ENCODE measurements at regions not wholly inside any gene's neighbourhood (a gene's known extent, or its start where the extent isn't known, plus 50 kb on each side); places are given as distances from the start of the nearest gene placed in this dataset.
A peak's percentile ranks its signal among the peaks of the same experiment; 100 is the strongest.
"Not testable (repeated sequence)": the region's sequence is repeated elsewhere in the genome, so short reads cannot be mapped to it uniquely, and the experiment has no call there.

DNA sequence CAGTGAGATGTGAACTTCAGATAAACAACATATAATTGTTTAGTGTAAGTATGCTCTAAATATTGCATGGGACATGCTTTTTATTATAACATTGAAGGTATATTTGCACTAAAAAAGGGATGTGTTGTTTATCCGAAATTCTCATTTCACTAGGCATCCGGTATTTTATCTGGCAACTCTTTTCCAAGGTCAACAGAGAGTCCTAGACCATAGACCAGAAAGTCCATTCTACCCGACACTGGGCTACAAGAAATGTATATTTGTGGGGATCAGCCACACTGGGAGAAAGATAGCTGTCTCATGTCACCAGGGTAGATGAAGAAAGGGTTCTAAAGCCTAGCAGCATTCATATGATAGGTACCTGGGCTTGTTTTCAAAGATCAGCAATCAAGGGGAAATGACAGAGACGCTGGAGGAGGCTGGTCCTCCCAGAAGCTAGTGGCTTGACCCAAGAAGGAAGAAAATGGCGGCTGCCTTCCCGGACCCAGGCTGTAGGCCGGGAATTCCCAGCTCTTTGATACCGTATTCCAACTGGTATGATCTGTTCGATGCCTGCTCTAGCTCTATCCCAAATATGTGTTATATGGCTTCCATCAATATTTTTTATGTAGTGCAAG lies 161.1 kb upstream of the IRF2BP2 start:
- no peak for DNase-seq (ENCODE audit: extremely low read depth in 1 of 2, low read depth in 1 of 2)

DNA sequence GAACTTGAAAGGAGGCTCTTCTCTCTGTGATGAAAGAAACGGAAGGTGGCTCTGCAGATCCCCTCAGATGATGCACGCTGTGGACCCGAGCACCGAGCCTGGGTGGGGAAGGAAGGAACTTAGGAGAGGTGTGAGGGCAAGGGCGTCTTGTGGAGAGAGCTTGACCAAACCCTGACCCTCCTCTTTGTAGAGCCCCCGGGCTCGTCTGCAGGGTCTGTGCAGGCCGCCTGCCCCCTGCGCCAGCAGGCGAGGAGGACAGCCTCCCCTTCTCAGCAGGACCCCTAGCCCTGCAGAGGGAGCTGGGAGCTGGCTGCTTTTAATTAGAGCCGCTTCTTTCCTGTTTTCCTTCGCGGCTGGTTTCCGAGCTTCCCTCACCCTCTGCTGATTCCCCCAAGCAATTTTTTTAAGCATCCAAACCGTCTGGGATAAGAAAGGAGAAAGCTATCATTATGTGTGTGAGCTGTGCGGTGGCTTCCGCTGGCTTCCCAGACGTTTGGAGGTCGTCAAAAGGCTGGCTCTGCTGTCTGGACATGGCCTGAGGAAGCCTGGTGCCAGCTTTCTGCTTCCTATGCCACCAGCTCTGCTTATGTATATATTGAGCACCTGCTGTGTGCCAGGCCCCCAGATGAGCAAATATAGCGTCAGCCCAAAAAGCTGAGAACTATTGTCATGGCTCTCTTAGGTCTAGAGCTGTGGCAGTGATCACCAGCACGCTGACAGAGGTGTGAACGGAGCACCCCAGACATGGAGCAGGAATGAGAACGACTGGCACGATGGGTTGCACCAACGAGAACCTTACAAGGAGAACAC lies 160.2 kb upstream of the IRF2BP2 start:
- DNase-seq (ENCODE audit: extremely low read depth in 1 of 2, low read depth in 1 of 2), result no peak

DNA sequence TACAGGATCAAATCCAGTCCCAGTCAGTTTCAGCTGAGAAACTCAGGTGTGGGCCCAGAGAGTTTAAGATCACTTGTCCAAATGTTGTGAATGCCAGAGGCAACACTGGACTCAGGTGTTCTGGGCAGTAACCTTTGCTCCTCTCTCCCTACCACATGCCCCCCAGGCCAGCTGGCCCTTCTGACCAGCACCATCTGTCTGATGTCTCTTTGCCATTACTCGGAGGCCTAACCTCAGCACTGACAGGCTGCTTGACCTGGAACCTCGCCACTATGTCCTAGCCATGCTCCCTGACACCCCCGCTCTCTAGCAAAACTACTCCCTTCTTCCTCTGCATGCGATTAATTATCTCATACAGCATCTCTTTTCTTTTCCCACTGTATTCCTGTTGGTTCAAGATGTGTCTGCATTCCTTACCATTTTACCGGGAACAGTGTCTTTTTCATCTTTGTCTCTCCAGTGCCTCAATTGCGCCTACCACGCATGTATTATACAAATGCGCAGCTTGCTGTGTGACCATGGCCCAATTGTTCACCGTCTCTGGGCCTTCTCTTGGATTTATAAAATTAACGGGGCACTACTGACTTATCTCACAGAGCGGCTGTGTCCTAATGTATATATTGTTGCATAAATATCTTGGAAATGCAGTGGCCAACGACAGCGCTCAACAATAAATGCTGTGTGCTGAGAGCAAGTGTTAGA lies 159.5 kb upstream of the IRF2BP2 start:
- DNase-seq (ENCODE audit: extremely low read depth in 1 of 2, low read depth in 1 of 2), result no peak

- peak; percentile 49 to 71 for DNase-seq (ENCODE audit: extremely low read depth in 1 of 2, low read depth in 1 of 2)
These were observed 158.7 kb upstream of the IRF2BP2 start for GRCh38 chr1:234768569-234769283.

DNA sequence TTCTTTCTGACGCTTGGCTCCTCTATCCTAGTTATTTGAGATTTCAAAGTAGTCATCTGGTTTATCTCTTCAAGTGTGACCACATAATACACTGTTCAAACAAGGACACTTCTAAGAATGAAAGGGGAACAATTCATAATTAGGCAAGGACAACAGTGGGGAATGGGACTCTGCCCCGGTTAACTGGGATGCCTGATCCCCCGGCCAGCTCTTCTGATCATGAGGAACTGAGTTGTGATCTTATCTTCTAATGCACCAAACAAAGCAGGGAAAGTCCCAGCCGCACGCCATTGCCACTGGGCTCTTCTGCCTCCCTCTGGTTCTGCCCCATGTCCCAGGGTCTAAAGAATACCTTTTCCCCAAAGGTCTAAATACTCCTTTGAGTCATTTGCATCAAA lies 158.2 kb upstream of the IRF2BP2 start:
- no peak for DNase-seq (ENCODE audit: extremely low read depth in 1 of 2, low read depth in 1 of 2)

GRCh38 chr1:234765672-234766071 lies 155.7 kb upstream of the IRF2BP2 start:
- DNase-seq (ENCODE audit: extremely low read depth in 1 of 2, low read depth in 1 of 2), result no peak

DNA sequence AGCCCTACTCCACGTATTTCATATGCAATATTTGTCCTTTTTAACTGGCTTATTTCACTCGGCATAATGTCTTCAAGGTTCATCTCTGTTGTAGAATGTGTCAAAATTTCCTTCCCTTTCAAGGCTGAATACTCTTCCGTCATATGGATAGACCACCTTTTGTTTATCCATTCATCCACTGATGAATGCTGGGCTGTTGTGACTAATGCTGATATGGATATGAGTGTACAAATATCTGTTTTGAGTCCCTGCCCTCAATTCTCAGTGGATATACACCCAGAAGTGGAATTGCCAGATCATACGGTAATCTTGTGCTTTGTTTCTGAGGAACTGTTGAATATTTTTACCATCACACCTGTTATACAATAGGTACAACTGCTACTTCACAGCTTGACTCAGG lies 155.2 kb upstream of the IRF2BP2 start:
- DNase-seq (ENCODE audit: extremely low read depth in 1 of 2, low read depth in 1 of 2), result no peak

GRCh38 chr1:234763910-234764309 lies 153.9 kb upstream of the IRF2BP2 start:
- DNase-seq (ENCODE audit: extremely low read depth in 1 of 2, low read depth in 1 of 2), result no peak

- DNase-seq (ENCODE audit: extremely low read depth in 1 of 2, low read depth in 1 of 2), result no peak
These were observed 153.4 kb upstream of the IRF2BP2 start for GRCh38 chr1:234763367-234763766.

DNA sequence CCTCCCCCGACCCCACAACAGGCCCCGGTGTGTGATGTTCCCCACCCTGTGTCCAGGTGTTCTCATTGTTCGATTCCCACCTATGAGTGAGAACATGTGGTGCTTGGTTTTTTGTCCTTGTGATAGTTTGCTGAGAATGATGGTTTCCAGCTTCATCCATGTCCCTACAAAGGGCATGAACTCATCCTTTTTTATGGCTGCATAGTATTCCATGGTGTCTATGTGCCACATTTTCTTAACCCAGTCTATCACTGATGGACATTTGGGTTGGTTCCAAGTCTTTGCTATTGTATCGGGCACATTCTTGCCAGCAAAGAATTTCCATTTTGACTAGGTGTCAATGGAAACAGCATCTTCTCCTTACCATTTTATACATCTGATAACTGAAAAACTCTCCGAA lies 152.1 kb upstream of the IRF2BP2 start:
- not testable (repeated sequence) for DNase-seq (ENCODE audit: extremely low read depth in 1 of 2, low read depth in 1 of 2)

DNA sequence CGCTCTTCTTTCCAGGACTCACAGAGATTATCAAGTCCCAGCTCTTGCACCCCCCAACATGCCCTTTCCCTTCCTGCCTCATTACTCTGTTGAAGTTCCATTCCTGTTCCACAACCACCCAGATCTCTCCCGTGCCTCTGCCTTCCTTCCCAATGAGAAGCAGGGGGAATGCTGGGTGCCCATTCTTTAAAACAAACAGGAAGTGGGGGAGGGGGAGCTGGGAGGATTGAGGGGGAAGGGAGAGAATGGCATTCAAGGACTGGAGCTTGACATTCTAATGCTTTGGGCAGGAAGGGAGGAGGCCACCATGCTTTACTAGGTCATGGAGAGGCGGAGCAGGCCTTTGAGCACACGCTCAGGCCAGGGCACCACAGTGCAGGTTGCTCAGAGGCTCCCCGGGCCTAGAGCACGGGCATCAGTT lies 150.3 kb upstream of the IRF2BP2 start:
- DNase-seq (ENCODE audit: extremely low read depth in 1 of 2, low read depth in 1 of 2), result no peak

GRCh38 chr1:234759888-234760287 lies 149.9 kb upstream of the IRF2BP2 start:
- no peak for DNase-seq (ENCODE audit: extremely low read depth in 1 of 2, low read depth in 1 of 2)

GRCh38 chr1:234758851-234759250 lies 148.9 kb upstream of the IRF2BP2 start:
- no peak for DNase-seq (ENCODE audit: extremely low read depth in 1 of 2, low read depth in 1 of 2)

- no peak for DNase-seq (ENCODE audit: extremely low read depth in 1 of 2, low read depth in 1 of 2)
These were observed 146.9 kb upstream of the IRF2BP2 start for GRCh38 chr1:234756857-234757256.

DNA sequence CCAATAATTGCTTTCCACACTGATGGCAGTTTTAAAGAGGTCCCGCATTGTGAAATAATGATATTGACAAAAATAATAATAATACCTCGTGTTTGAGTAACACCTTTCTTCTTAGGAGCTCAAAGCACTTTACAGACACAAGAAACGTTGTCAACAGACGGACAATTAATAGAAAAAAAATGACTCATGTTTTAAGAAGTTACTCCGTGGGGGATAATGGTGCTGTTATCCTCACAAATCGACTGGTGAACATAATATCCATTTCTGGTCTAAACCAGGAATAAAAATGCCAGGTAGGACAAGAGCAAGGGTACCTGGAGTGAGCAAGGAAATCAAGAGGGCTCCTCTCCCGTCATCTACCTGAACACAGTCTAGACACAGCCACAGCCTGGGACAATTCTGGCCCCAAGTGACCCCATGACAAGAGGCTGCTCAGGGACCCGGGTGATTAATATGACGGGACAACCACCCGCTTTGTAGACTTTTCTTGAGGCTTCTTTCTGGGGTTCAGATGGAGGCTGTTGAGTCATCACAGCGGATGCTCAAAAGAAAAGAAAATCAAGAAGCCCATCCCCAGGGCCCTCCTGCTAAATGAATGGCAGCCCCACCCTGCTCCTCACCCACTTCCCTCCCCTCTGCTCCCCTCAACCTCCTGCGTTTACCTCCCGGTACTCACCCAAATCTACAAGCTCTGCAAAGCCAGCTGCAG lies 146.2 kb upstream of the IRF2BP2 start:
- DNase-seq (ENCODE audit: extremely low read depth in 1 of 2, low read depth in 1 of 2), result no peak

DNA sequence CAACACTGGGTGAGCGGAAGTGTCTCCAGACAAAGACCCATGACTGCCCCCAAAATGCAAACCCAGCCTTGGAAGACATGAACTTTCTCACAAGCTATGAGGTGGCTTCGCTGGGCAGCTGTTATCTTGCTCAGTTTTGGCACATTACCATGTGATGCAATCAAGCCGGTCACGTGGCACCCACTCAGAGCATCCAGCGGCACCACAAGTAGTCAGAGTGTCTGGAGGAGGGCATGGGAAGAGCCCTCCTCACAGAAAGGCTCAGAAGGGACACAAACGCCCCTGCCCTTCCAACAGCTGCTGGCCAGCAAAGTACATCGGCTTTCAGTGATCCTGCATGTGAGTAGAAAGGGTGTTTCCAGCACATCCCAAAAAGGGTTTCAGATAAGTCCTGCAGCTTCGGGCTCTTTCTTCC lies 145.5 kb upstream of the IRF2BP2 start:
- no peak for DNase-seq (ENCODE audit: extremely low read depth in 1 of 2, low read depth in 1 of 2)

DNA sequence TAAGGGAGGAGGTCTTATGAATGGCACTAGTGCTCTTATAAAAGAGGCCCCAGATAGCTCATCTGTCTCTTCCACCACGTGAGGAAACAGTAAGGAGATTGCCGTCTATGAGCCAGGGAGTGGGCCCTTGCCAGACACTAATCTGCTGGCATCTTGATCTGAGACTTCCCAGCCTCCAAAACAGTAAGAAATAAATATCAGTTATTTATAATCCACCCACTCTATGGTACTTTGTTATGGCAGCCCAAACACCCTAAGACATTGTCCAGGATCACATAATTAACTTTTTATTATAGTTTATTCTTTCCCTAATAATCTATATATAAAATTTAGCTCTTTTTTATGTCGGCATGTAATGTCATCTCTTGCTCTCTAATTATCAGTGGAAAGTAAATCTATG lies 144.0 kb upstream of the IRF2BP2 start:
- DNase-seq (ENCODE audit: extremely low read depth in 1 of 2, low read depth in 1 of 2), result no peak

DNA sequence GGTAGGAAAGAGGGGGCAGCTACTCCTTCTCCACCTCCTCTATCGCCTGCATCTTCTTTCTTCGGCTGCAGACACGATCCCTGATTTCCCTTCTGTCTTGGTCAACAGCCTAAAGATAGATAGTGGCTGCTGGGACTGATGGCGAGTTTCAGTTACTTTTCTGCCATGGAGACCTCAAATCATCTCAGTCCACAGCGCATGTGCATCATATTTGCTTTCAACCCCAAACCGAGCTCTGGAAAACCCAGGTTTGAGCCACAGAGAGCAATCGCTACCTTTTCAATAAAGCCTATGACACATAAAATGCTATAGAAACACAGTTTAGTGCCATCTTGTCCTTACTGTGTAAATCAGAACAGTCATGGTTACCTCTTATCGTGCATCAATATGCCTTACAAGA lies 142.9 kb upstream of the IRF2BP2 start:
- DNase-seq (ENCODE audit: extremely low read depth in 1 of 2, low read depth in 1 of 2), result no peak

DNA sequence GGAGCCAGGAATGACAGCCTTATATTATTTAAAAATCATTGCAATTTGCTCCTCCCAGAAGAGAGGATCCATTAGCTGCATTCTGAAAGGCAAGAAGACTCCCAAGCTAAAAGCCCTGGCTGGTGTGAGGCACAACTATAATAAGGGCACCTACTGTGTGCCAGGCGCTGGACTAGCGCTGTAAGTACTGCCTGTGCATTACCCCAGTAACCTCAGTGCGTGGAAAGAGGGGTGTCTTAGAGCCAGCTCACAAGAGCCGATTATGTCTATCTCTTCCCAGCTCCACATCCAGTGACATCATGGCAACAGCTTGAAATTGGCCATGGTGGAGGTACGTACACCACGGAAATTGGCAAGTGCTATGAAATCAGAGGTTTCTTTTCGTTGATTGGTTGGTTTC lies 141.7 kb upstream of the IRF2BP2 start:
- DNase-seq (ENCODE audit: extremely low read depth in 1 of 2, low read depth in 1 of 2), result no peak

DNA sequence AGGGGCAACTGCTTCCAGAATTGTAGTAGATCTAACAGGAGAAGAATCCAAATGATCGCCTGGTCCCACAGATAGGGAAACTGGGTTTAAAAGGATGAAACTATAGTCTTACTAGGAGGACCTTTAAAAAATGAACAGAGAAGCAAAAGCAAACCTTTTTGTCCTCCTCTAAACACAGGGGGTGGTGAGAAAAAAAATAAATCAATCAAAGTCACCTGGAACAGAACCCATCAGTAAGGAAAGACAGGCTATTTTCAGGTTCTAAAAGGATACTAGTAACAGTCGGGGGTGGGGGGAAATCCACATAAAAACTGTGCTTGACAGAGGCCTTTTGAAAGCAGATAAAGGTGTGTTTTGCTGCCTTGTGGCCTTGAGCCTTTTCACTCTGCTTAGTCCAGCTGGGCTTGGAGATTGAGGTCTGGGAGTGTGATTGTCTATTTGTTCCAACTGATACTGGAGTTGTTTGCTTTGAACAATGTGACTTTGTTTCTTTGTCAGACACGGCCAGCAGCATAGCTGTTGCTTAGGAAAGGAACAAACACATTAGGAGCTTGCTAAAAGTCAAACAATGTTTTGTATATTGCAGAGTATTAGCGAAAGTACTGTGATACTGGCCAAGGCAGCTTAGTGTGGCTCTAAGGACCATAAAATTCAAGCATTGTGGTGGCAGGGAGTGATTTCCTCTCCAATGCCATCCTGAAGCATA lies 141.1 kb upstream of the IRF2BP2 start:
- DNase-seq (ENCODE audit: extremely low read depth in 1 of 2, low read depth in 1 of 2), result no peak

All from stimulated activated CD8-positive, alpha-beta memory T cell treated with anti-CD3 and anti-CD28 coated beads, Interleukin-7, amount 100 ng/mL, for 48 hours (primary cell).